GM13977 (cell line): ENCODE measurements at regions not wholly inside any gene's neighbourhood (a gene's known extent, or its start where the extent isn't known, plus 50 kb on each side); places are given as distances from the start of the nearest gene placed in this dataset.

Experiments used
- DNase-seq: peaks from one replicate; pipeline ENCODE4 v3.0.0; 2012; ENCODE audit warnings: low spot score
- in situ Hi-C: fragments of 300-500 bp; cut with MboI; formaldehyde crosslinking; loops from one replicate; pipeline ENCODE4 v1.12.0; 2022; ENCODE audit warnings: low sequenced_read_pairs, low pct_unique_long_range_greater_than_20kb, mixed read lengths, inconsistent platforms; ENCODE audit not compliant: unreplicated experiment
- TF ChIP-seq, protein P1 (sequence below): IDR thresholded peaks from 2 replicates; pipeline ENCODE4 v1.5.1; 2012; ENCODE audit warnings: mild to moderate bottlenecking, control low read depth; ENCODE audit not compliant: insufficient read depth; ENCODE audit errors: extremely low read depth, missing control alignments

DNA sequence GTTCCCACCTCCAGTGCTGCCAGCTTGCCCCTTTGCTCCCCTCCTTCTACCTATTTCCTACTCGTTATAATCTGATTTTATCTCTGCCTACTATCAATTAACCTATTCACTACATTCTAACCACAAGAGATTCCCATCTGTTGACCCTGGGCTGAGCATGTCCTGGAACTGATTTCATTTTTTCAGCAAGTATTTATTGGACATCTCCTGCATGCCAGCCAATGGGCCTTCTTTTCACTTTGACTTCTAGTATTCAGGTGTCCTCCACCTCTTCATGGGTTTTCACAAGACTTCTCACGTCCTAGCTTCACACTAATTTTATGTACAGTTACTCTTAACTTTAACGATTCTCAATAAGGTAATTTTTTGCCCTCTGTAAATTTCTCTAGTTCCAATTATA lies 282.7 kb upstream of the KLHL1 start:
- in situ Hi-C loops, result no loop called here
- no peak for DNase-seq
- TF ChIP-seq, protein P1, sequence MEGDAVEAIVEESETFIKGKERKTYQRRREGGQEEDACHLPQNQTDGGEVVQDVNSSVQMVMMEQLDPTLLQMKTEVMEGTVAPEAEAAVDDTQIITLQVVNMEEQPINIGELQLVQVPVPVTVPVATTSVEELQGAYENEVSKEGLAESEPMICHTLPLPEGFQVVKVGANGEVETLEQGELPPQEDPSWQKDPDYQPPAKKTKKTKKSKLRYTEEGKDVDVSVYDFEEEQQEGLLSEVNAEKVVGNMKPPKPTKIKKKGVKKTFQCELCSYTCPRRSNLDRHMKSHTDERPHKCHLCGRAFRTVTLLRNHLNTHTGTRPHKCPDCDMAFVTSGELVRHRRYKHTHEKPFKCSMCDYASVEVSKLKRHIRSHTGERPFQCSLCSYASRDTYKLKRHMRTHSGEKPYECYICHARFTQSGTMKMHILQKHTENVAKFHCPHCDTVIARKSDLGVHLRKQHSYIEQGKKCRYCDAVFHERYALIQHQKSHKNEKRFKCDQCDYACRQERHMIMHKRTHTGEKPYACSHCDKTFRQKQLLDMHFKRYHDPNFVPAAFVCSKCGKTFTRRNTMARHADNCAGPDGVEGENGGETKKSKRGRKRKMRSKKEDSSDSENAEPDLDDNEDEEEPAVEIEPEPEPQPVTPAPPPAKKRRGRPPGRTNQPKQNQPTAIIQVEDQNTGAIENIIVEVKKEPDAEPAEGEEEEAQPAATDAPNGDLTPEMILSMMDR, result no peak

DNA sequence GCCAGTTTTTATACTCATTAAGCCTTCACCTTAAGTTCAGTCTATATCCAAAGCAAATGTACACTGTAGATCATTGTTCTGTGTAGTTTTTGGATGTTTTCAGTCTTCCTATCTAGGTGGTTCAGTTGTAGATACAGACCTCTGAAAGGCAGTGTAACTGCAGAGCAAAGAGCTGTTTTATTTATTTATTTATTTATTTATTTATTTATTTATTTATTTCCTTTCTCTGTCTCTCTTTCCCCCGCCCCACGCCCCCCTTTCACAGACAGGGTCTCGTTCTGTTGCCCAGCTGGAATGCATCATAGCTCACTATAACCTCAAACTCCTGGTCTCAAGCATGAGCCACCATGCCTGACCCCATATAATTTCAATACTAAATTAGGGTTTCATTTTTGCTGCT lies 281.8 kb upstream of the KLHL1 start:
- DNase-seq, result no peak
- in situ Hi-C loops, result no loop called here
- TF ChIP-seq, protein P1, result no peak

DNA sequence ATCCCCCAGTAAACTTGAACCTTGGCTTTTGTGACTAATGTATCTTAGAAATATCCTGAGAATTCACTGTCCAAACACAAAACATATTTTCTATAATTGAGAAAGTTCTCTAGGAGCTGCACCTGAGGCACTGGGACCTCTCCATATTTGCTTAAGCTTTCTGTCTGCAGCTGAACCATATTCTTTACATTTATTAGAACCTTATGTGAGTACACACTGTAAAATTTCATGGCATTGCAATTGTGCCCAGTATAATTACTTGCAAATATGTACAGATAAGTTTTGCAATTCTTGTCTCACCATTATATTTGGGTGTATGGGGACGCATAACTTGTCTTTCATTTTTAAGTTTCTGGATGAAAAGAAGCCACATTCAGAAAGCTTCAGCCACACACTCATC lies 280.7 kb upstream of the KLHL1 start:
- in situ Hi-C loops, result no loop called here
- no peak for DNase-seq

DNA sequence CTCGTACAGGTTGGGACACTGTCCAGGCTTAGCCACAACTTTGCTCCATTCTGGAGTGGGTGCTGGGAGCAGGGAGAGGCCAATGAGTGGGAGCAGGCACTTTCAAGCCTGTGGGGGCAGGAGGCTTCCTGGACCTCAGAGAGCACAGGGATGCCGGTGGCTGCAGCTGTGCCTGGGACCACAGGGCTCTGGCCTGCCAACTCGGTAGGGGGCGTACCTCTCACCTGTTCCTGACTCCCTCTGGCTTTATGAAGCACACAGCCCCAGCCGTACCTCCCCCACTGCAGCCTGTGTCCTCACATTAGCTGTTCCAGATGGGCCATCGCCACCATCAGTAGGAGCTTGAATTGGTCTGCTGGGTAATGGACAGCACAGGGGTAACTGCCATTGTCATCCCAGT lies 278.7 kb upstream of the KLHL1 start:
- TF ChIP-seq, protein P1, result no peak
- no peak for DNase-seq
- in situ Hi-C loops, result no loop called here

More for the DNA sequence above, 280.7 kb upstream of the KLHL1 start:
- TF ChIP-seq, protein P1, result no peak

DNA sequence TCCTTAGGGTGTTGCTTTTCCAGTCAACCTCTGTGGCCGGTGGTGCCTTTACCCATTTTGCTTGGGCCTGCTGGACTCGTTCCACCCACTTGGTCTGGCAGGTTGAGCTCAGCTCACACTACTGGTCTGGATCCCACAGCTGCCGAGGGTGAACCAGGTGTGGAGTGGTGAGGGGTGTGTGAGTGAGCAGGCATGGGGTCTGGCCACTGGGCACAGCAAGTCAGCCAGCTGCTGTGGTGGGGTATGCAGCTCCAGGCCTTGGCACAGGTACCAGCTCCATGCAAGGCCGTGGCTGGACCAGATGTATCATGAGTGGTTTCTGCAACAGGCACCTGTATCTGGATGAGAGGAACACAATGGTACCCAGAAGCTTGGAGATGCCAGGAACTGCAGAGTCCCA lies 277.6 kb upstream of the KLHL1 start:
- no peak for DNase-seq
- in situ Hi-C loops, result no loop called here
- TF ChIP-seq, protein P1, result no peak

DNA sequence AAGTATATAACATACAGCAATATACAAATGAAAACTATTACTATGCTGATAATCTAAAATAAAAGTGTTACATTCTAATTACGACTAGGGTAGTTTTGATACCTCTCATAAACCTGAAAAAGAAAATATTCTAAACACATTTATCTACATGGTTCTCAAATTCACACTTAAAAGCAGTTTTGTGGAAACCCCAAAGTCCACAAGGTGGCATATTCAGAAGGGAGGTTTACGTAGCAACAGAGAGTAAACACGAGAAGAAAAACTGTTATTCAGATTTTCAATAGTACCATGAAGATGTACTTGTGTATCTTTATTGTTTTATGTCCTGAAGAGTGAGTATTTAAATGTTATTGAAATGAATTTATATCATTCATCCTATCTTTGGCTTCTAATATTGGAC lies 275.9 kb upstream of the KLHL1 start:
- TF ChIP-seq, protein P1, result no peak
- in situ Hi-C loops, result no loop called here
- DNase-seq, result no peak

DNA sequence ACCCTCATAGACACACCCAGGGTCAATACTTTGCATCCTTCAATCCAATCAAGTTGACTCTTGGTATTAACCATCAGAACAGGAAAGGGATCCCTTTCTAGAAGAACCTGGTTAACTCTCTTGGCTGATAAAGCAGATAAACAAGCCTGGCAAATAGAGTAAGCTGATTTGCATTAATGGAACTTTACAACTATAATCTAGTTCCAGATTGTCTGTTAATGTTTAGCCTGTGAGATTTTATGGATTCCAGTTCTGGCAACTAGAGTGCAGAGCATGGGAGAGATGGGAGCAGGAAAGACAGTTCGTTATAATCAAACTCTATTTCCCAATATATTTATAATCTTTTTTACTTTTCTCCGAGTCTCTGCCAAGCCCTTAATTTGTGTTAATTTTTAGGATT lies 272.6 kb upstream of the KLHL1 start:
- TF ChIP-seq, protein P1, result no peak
- in situ Hi-C loops, result no loop called here
- no peak for DNase-seq
